Skeletal muscle tissue (tissue), 3 donors: ENCODE measurements at regions not wholly inside any gene's neighbourhood (a gene's known extent, or its start where the extent isn't known, plus 50 kb on each side); places are given as distances from the start of the nearest gene placed in this dataset.

Experiments
- H3K27ac ChIP-seq: one replicate; pipeline ENCODE4 v1.7.0; 2013; ENCODE audit warnings: mild to moderate bottlenecking, low read depth, low read length, inconsistent platforms
- H3K27me3 ChIP-seq, 3 donors: one replicate each; pipeline ENCODE4 v1.7.0; 2013; ENCODE audit warnings: low read length in 3 of 3; ENCODE audit not compliant: control insufficient read depth in 3 of 3, insufficient read depth in 3 of 3
- H3K36me3 ChIP-seq, 3 donors: one replicate each; pipeline ENCODE4 v1.7.0; 2013; ENCODE audit warnings: low read length in 3 of 3; ENCODE audit not compliant: control insufficient read depth in 3 of 3, insufficient read depth in 3 of 3
- H3K4me1 ChIP-seq, 3 donors: one replicate each; pipeline ENCODE4 v1.7.0; 2013; ENCODE audit warnings: low read length in 3 of 3, mild to moderate bottlenecking in 3 of 3; ENCODE audit not compliant: control insufficient read depth in 3 of 3, insufficient read depth in 3 of 3
- H3K4me3 ChIP-seq, 3 donors: one replicate each; pipeline ENCODE4 v1.7.0; 2013; ENCODE audit warnings: low read length in 3 of 3
- H3K9ac ChIP-seq, 3 donors: one replicate each; pipeline ENCODE4 v1.7.0; 2013; ENCODE audit warnings: low read length in 3 of 3, mild to moderate bottlenecking in 3 of 3, moderate library complexity in 2 of 3, low read depth in 1 of 3
- H3K9me3 ChIP-seq, 3 donors: one replicate each; pipeline ENCODE4 v1.7.0; 2013; ENCODE audit warnings: low read length in 3 of 3; ENCODE audit not compliant: control insufficient read depth in 3 of 3
- donor health status: Osteomylitis.

- Histone ChIP-seq H3K36me3 (no peaks in the 10 kb centered on the region), H3K27me3 (no peaks in the 10 kb centered on the region), H3K4me1 (no peaks in the 10 kb centered on the region), H3K9me3 (no peaks in the 10 kb centered on the region), H3K9ac (no peak overlapping the region), H3K27ac (no peak overlapping the region), H3K4me3 (no peak overlapping the region)
These were observed 158.9 kb upstream of the MEIS1 start for GRCh38 chr2:66275984-66276383.

- H3K27ac ChIP-seq: no peak overlapping the region
These were observed 160.9 kb upstream of the MEIS1 start for GRCh38 chr2:66273933-66274490.

GRCh38 chr2:66272751-66273150 lies 162.2 kb upstream of the MEIS1 start:
- H3K9ac ChIP-seq: no peak overlapping the region
- no peak overlapping the region for H3K4me3 ChIP-seq
- H3K27me3 ChIP-seq: no peaks in the 10 kb centered on the region
- H3K9me3 ChIP-seq: no peaks in the 10 kb centered on the region
- no peaks in the 10 kb centered on the region for H3K36me3 ChIP-seq
- H3K27ac ChIP-seq: no peak overlapping the region
- no peaks in the 10 kb centered on the region for H3K4me1 ChIP-seq

More at GRCh38 chr2:66273933-66274490, 160.9 kb upstream of the MEIS1 start:
- Histone ChIP-seq H3K4me3 (no peak overlapping the region), H3K9me3 (no peaks in the 10 kb centered on the region), H3K4me1 (no peaks in the 10 kb centered on the region), H3K9ac (no peak overlapping the region), H3K27me3 (no peaks in the 10 kb centered on the region), H3K36me3 (no peaks in the 10 kb centered on the region)

GRCh38 chr2:66271777-66272176 lies 163.1 kb upstream of the MEIS1 start:
- H3K9ac ChIP-seq: no peak overlapping the region
- H3K36me3 ChIP-seq: no peaks in the 10 kb centered on the region
- H3K27ac ChIP-seq: no peak overlapping the region
- no peaks in the 10 kb centered on the region for H3K9me3 ChIP-seq
- H3K27me3 ChIP-seq: no peaks in the 10 kb centered on the region
- no peaks in the 10 kb centered on the region for H3K4me1 ChIP-seq
- no peak overlapping the region for H3K4me3 ChIP-seq

GRCh38 chr2:66270247-66270646 lies 164.7 kb upstream of the MEIS1 start:
- Histone ChIP-seq H3K9ac (no peak overlapping the region), H3K27me3 (no peaks in the 10 kb centered on the region), H3K4me1 (no peaks in the 10 kb centered on the region), H3K27ac (no peak overlapping the region), H3K9me3 (no peaks in the 10 kb centered on the region), H3K4me3 (no peak overlapping the region), H3K36me3 (no peaks in the 10 kb centered on the region)

GRCh38 chr2:66269166-66269565 lies 165.8 kb upstream of the MEIS1 start:
- Histone ChIP-seq H3K9me3 (no peaks in the 10 kb centered on the region), H3K4me1 (no peaks in the 10 kb centered on the region), H3K36me3 (no peaks in the 10 kb centered on the region), H3K9ac (no peak overlapping the region), H3K4me3 (no peak overlapping the region), H3K27me3 (no peaks in the 10 kb centered on the region), H3K27ac (no peak overlapping the region)

- Histone ChIP-seq H3K27me3 (no peaks in the 10 kb centered on the region), H3K9ac (no peak overlapping the region), H3K36me3 (no peaks in the 10 kb centered on the region), H3K27ac (no peak overlapping the region), H3K4me3 (no peak overlapping the region), H3K9me3 (no peaks in the 10 kb centered on the region), H3K4me1 (no peaks in the 10 kb centered on the region)
These were observed 166.2 kb upstream of the MEIS1 start for GRCh38 chr2:66268756-66269155.

- no peak overlapping the region for H3K9ac ChIP-seq
- H3K9me3 ChIP-seq: no peaks in the 10 kb centered on the region
- no peaks in the 10 kb centered on the region for H3K27me3 ChIP-seq
- H3K36me3 ChIP-seq: no peaks in the 10 kb centered on the region
- H3K4me1 ChIP-seq: no peaks in the 10 kb centered on the region
- no peak overlapping the region for H3K4me3 ChIP-seq
- H3K27ac ChIP-seq: no peak overlapping the region
These were observed 170.6 kb upstream of the MEIS1 start for GRCh38 chr2:66264354-66264753.

GRCh38 chr2:66255867-66256266 lies 179.1 kb upstream of the MEIS1 start:
- Histone ChIP-seq H3K9me3 (no peaks in the 10 kb centered on the region), H3K27ac (no peak overlapping the region), H3K27me3 (peaks cover 0 to 4% (median 2%) of the 10 kb centered on the region in 3 donors), H3K36me3 (no peaks in the 10 kb centered on the region), H3K4me3 (no peak overlapping the region), H3K4me1 (no peaks in the 10 kb centered on the region), H3K9ac (no peak overlapping the region)

GRCh38 chr2:66255136-66255535 lies 179.8 kb upstream of the MEIS1 start:
- H3K27me3 ChIP-seq: peaks cover 0 to 4% (median 2%) of the 10 kb centered on the region in 3 donors
- H3K9ac ChIP-seq: no peak overlapping the region
- no peak overlapping the region for H3K4me3 ChIP-seq
- no peaks in the 10 kb centered on the region for H3K36me3 ChIP-seq
- no peak overlapping the region for H3K27ac ChIP-seq
- H3K9me3 ChIP-seq: no peaks in the 10 kb centered on the region
- no peaks in the 10 kb centered on the region for H3K4me1 ChIP-seq

- Histone ChIP-seq H3K4me1 (no peaks in the 10 kb centered on the region), H3K9ac (no peak overlapping the region), H3K36me3 (no peaks in the 10 kb centered on the region), H3K4me3 (no peak overlapping the region), H3K9me3 (no peaks in the 10 kb centered on the region), H3K27ac (no peak overlapping the region), H3K27me3 (peaks cover 0 to 4% (median 2%) of the 10 kb centered on the region in 3 donors)
These were observed 181.9 kb upstream of the MEIS1 start for GRCh38 chr2:66253066-66253465.
